Activated CD4-positive, CD25-positive, alpha-beta regulatory T cell (primary cell): ENCODE measurements at regions not wholly inside any gene's neighbourhood (a gene's known extent, or its start where the extent isn't known, plus 50 kb on each side); places are given as distances from the start of the nearest gene placed in this dataset.
"Not testable (repeated sequence)": the region's sequence is repeated elsewhere in the genome, so short reads cannot be mapped to it uniquely, and the experiment has no call there.

Experiments
- DNase-seq, 4 experiments: peaks; one replicate each; lab custom pipeline; 2025; lab: John Stamatoyannopoulos, UW

- no peak for DNase-seq
Measured at GRCh38 chr1:166616206-166616605, 223.1 kb upstream of the POGK start.

- no peak for DNase-seq
Measured at GRCh38 chr1:166626711-166627110, 212.6 kb upstream of the POGK start.

GRCh38 chr1:166627558-166627957, 211.7 kb upstream of the POGK start:
- DNase-seq, result no peak

- no peak for DNase-seq
Measured at GRCh38 chr1:166628259-166628658, 211.0 kb upstream of the POGK start.

GRCh38 chr1:166629946-166630345, 209.3 kb upstream of the POGK start:
- DNase-seq, result no peak

- no peak for DNase-seq
Measured at GRCh38 chr1:166630369-166630768, 208.9 kb upstream of the POGK start.

- DNase-seq, result no peak
Measured at GRCh38 chr1:166638137-166638536, 201.1 kb upstream of the POGK start.

GRCh38 chr1:166657228-166657627, 182.0 kb upstream of the POGK start:
- DNase-seq, result not testable (repeated sequence)

GRCh38 chr1:166666790-166667189, 172.5 kb upstream of the POGK start:
- not testable (repeated sequence) for DNase-seq

GRCh38 chr1:166667600-166667999, 171.7 kb upstream of the POGK start:
- DNase-seq, result not testable (repeated sequence)

GRCh38 chr1:166671627-166672026, 167.6 kb upstream of the POGK start:
- DNase-seq, result no peak

- DNase-seq, result no peak
Measured at GRCh38 chr1:166673722-166674121, 165.6 kb upstream of the POGK start.

- DNase-seq, result no peak
Measured at GRCh38 chr1:166675213-166675612, 164.1 kb upstream of the POGK start.

GRCh38 chr1:166676981-166677380, 162.3 kb upstream of the POGK start:
- DNase-seq, result no peak

GRCh38 chr1:166679369-166679768, 159.9 kb upstream of the POGK start:
- DNase-seq, result no peak

GRCh38 chr1:166682588-166682987, 156.7 kb upstream of the POGK start:
- no peak for DNase-seq

GRCh38 chr1:166684669-166685068, 154.6 kb upstream of the POGK start:
- DNase-seq, result not testable (repeated sequence)

- no peak for DNase-seq
Measured at GRCh38 chr1:166685200-166685599, 154.1 kb upstream of the POGK start.

GRCh38 chr1:166685891-166686290, 153.4 kb upstream of the POGK start:
- not testable (repeated sequence) for DNase-seq

GRCh38 chr1:166690596-166690995, 148.7 kb upstream of the POGK start:
- DNase-seq, result not testable (repeated sequence)

GRCh38 chr1:166691476-166691875, 147.8 kb upstream of the POGK start:
- DNase-seq, result no peak

GRCh38 chr1:166692346-166692745, 146.9 kb upstream of the POGK start:
- no peak for DNase-seq

GRCh38 chr1:166693158-166693557, 146.1 kb upstream of the POGK start:
- no peak for DNase-seq

GRCh38 chr1:166693673-166694297, 145.5 kb upstream of the POGK start:
- DNase-seq, result no peak
